ENCODE measurements at regions not wholly inside any gene's neighbourhood (a gene's known extent, or its start where the extent isn't known, plus 50 kb on each side); places are given as distances from the start of the nearest gene placed in this dataset.

GRCh38 chr7:41217306-41217705, 485.6 kb downstream of the INHBA start:
- intact Hi-C loops (cut with micrococcal nuclease; ENCODE audit: unreplicated experiment), result no loop called here
- BruUV-seq (replicated peaks), result no TSS peak
- Histone ChIP-seq H2AFZ (ENCODE audit: low read length) (no peak overlapping the region), H3K36me3 (ENCODE audit: insufficient read depth, low read length) (no peaks in the 10 kb centered on the region), H3K79me2 (ENCODE audit: insufficient read depth, low read depth, low read length) (no peaks in the 10 kb centered on the region), H3K27ac (ENCODE audit: low read depth, low read length, poor library complexity, severe bottlenecking) (no peak overlapping the region), H3K9me2 (ENCODE audit: insufficient read depth, low read length) (no peaks in the 10 kb centered on the region), H3K4me3 (ENCODE audit: low read depth, low read length, poor library complexity, severe bottlenecking) (no peak overlapping the region), H4K20me1 (ENCODE audit: insufficient read depth, low read length) (no peaks in the 10 kb centered on the region), H3K4me2 (ENCODE audit: low read length) (no peak overlapping the region), H3K4me1 (ENCODE audit: insufficient read depth, low read length, poor library complexity, severe bottlenecking) (no peaks in the 10 kb centered on the region), H3K9me3 (ENCODE audit: low read length) (no peaks in the 10 kb centered on the region)
- ChIA-PET POLR2A (no interaction called here), CTCF (ENCODE audit: unreplicated experiment) (no interaction called here)
- TF ChIP-seq CTCF (conservative IDR thresholded peaks at IDR 0.05; ENCODE audit: low read length), result no peak
- no peak for TF ChIP-seq EZH2phosphoT487 (IDR thresholded peaks at IDR 0.05; ENCODE audit: borderline replicate concordance, low read depth, low read length)
- DNase-seq (ENCODE audit: low spot score), result no peak

DNA sequence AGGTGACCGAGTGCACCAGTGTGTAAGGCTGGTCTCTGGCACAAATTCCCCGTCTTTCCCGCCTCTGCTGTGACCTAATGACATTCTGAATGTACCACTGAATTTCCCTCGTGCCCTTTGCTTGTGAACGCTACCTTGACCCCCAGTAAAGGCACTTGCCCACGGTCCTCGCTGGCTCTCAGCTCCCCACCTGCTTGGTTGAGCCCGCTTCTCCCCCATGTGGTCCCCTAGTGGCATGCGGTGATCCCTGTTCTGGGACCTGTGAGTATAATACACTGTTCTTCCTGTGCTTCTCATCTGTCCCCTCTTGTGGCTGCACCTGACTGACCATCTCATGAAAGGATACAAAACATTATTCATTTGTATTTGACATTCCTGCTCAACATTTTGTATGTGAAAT, 495.7 kb downstream of the INHBA start:
- ChIA-PET CTCF (ENCODE audit: unreplicated experiment) (no interaction called here), POLR2A (no interaction called here)
- no peaks in the 10 kb centered on the region for H3K36me3 ChIP-seq (ENCODE audit: insufficient read depth, low read length)
- no peaks in the 10 kb centered on the region for H3K79me2 ChIP-seq (ENCODE audit: insufficient read depth, low read depth, low read length)
- no peak overlapping the region for H2AFZ ChIP-seq (ENCODE audit: low read length)
- no peak for DNase-seq (ENCODE audit: low spot score)
- no peak overlapping the region for H3K4me2 ChIP-seq (ENCODE audit: low read length)
- H4K20me1 ChIP-seq (ENCODE audit: insufficient read depth, low read length), result no peaks in the 10 kb centered on the region
- H3K9me3 ChIP-seq (ENCODE audit: low read length), result no peaks in the 10 kb centered on the region
- no peak overlapping the region for H3K4me3 ChIP-seq (ENCODE audit: low read depth, low read length, poor library complexity, severe bottlenecking)
- no peak for TF ChIP-seq EZH2phosphoT487 (IDR thresholded peaks at IDR 0.05; ENCODE audit: borderline replicate concordance, low read depth, low read length)
- TF ChIP-seq CTCF (conservative IDR thresholded peaks at IDR 0.05; ENCODE audit: low read length), result no peak
- H3K4me1 ChIP-seq (ENCODE audit: insufficient read depth, low read length, poor library complexity, severe bottlenecking), result no peaks in the 10 kb centered on the region
- H3K27ac ChIP-seq (ENCODE audit: low read depth, low read length, poor library complexity, severe bottlenecking), result no peak overlapping the region
- no peaks in the 10 kb centered on the region for H3K9me2 ChIP-seq (ENCODE audit: insufficient read depth, low read length)
- intact Hi-C loops (cut with micrococcal nuclease; ENCODE audit: unreplicated experiment), result no loop called here
- BruUV-seq (replicated peaks), result no TSS peak

GRCh38 chr7:41206267-41206666, 496.6 kb downstream of the INHBA start:
- TF ChIP-seq EZH2phosphoT487 (IDR thresholded peaks at IDR 0.05; ENCODE audit: borderline replicate concordance, low read depth, low read length) (no peak), CTCF (conservative IDR thresholded peaks at IDR 0.05; ENCODE audit: low read length) (no peak)
- intact Hi-C loops (cut with micrococcal nuclease; ENCODE audit: unreplicated experiment), result no loop called here
- Histone ChIP-seq H3K36me3 (ENCODE audit: insufficient read depth, low read length) (no peaks in the 10 kb centered on the region), H3K4me3 (ENCODE audit: low read depth, low read length, poor library complexity, severe bottlenecking) (no peak overlapping the region), H3K4me2 (ENCODE audit: low read length) (no peak overlapping the region), H4K20me1 (ENCODE audit: insufficient read depth, low read length) (no peaks in the 10 kb centered on the region), H2AFZ (ENCODE audit: low read length) (no peak overlapping the region), H3K9me3 (ENCODE audit: low read length) (no peaks in the 10 kb centered on the region), H3K4me1 (ENCODE audit: insufficient read depth, low read length, poor library complexity, severe bottlenecking) (no peaks in the 10 kb centered on the region), H3K79me2 (ENCODE audit: insufficient read depth, low read depth, low read length) (no peaks in the 10 kb centered on the region), H3K27ac (ENCODE audit: low read depth, low read length, poor library complexity, severe bottlenecking) (no peak overlapping the region), H3K9me2 (ENCODE audit: insufficient read depth, low read length) (no peaks in the 10 kb centered on the region)
- ChIA-PET POLR2A (no interaction called here), CTCF (ENCODE audit: unreplicated experiment) (no interaction called here)
- DNase-seq (ENCODE audit: low spot score), result no peak
- no TSS peak for BruUV-seq (replicated peaks)
